ENCODE measurements at regions not wholly inside any gene's neighbourhood (a gene's known extent, or its start where the extent isn't known, plus 50 kb on each side); places are given as distances from the start of the nearest gene placed in this dataset.
"Not testable (repeated sequence)": the region's sequence is repeated elsewhere in the genome, so short reads cannot be mapped to it uniquely, and the experiment has no call there.

GRCh38 chr4:154164931-154165839 is 326.4 kb downstream of the DCHS2 start:
- in situ Hi-C loops (cut with HindIII; ENCODE audit: low sequenced_read_pairs), result no loop called here
- DNase-seq (ENCODE audit: low spot score), result no peak

GRCh38 chr4:154160519-154161301 is 330.9 kb downstream of the DCHS2 start:
- DNase-seq (ENCODE audit: low spot score), result no peak
- in situ Hi-C loops (cut with HindIII; ENCODE audit: low sequenced_read_pairs), result no loop called here

GRCh38 chr4:154158361-154159155 is 333.0 kb downstream of the DCHS2 start:
- no peak for DNase-seq (ENCODE audit: low spot score)
- in situ Hi-C loops (cut with HindIII; ENCODE audit: low sequenced_read_pairs), result no loop called here

GRCh38 chr4:154152546-154152945 is 339.1 kb downstream of the DCHS2 start:
- no peak for DNase-seq (ENCODE audit: low spot score)
- in situ Hi-C loops (cut with HindIII; ENCODE audit: low sequenced_read_pairs), result no loop called here

- in situ Hi-C loops (cut with HindIII; ENCODE audit: low sequenced_read_pairs); DNase-seq (ENCODE audit: low spot score): not testable (repeated sequence)
These were observed 342.4 kb downstream of the DCHS2 start for GRCh38 chr4:154149236-154149635.

- in situ Hi-C loops (cut with HindIII; ENCODE audit: low sequenced_read_pairs), result no loop called here
- DNase-seq (ENCODE audit: low spot score), result no peak
These were observed 347.9 kb downstream of the DCHS2 start for GRCh38 chr4:154143720-154144119.

GRCh38 chr4:154142664-154143063 is 348.9 kb downstream of the DCHS2 start:
- no peak for DNase-seq (ENCODE audit: low spot score)
- in situ Hi-C loops (cut with HindIII; ENCODE audit: low sequenced_read_pairs), result no loop called here

- in situ Hi-C loops (cut with HindIII; ENCODE audit: low sequenced_read_pairs), result no loop called here
- no peak for DNase-seq (ENCODE audit: low spot score)
These were observed 350.7 kb downstream of the DCHS2 start for GRCh38 chr4:154140869-154141268.

- no peak for DNase-seq (ENCODE audit: low spot score)
- in situ Hi-C loops (cut with HindIII; ENCODE audit: low sequenced_read_pairs), result no loop called here
These were observed 348.5 kb upstream of the SFRP2 start for GRCh38 chr4:154137320-154137905.

GRCh38 chr4:154135576-154135975 is 346.7 kb upstream of the SFRP2 start:
- in situ Hi-C loops (cut with HindIII; ENCODE audit: low sequenced_read_pairs), result no loop called here
- DNase-seq (ENCODE audit: low spot score), result no peak

GRCh38 chr4:154132406-154132805 is 343.5 kb upstream of the SFRP2 start:
- DNase-seq (ENCODE audit: low spot score), result no peak

GRCh38 chr4:154126276-154126675 is 337.4 kb upstream of the SFRP2 start:
- DNase-seq (ENCODE audit: low spot score), result no peak
- in situ Hi-C loops (cut with HindIII; ENCODE audit: low sequenced_read_pairs), result no loop called here

More at GRCh38 chr4:154132406-154132805, 343.5 kb upstream of the SFRP2 start:
- in situ Hi-C loops (cut with HindIII; ENCODE audit: low sequenced_read_pairs), result no loop called here

GRCh38 chr4:154125340-154125739 is 336.5 kb upstream of the SFRP2 start:
- in situ Hi-C loops (cut with HindIII; ENCODE audit: low sequenced_read_pairs), result no loop called here
- no peak for DNase-seq (ENCODE audit: low spot score)

GRCh38 chr4:154124539-154125255 is 335.8 kb upstream of the SFRP2 start:
- DNase-seq (ENCODE audit: low spot score), result no peak
- in situ Hi-C loops (cut with HindIII; ENCODE audit: low sequenced_read_pairs), result no loop called here

- in situ Hi-C loops (cut with HindIII; ENCODE audit: low sequenced_read_pairs), result no loop called here
- DNase-seq (ENCODE audit: low spot score), result no peak
These were observed 335.0 kb upstream of the SFRP2 start for GRCh38 chr4:154123897-154124296.

- DNase-seq (ENCODE audit: low spot score), result no peak
- in situ Hi-C loops (cut with HindIII; ENCODE audit: low sequenced_read_pairs), result no loop called here
These were observed 331.9 kb upstream of the SFRP2 start for GRCh38 chr4:154120690-154121345.

GRCh38 chr4:154120006-154120676 is 331.3 kb upstream of the SFRP2 start:
- in situ Hi-C loops (cut with HindIII; ENCODE audit: low sequenced_read_pairs), result no loop called here
- DNase-seq (ENCODE audit: low spot score), result no peak

- DNase-seq (ENCODE audit: low spot score), result no peak
- in situ Hi-C loops (cut with HindIII; ENCODE audit: low sequenced_read_pairs), result no loop called here
These were observed 330.4 kb upstream of the SFRP2 start for GRCh38 chr4:154119317-154119716.
